RWPE2 (cell line): ENCODE measurements at regions not wholly inside any gene's neighbourhood (a gene's known extent, or its start where the extent isn't known, plus 50 kb on each side); places are given as distances from the start of the nearest gene placed in this dataset.

Experiments
- ATAC-seq: fragments of 200-7000 bp; cut with Tn5 transposase; 3 replicates; pipeline ENCODE4 v1.9.1; 2021; ENCODE audit warnings: low read depth
- DNase-seq: peaks from one replicate; pipeline ENCODE4 v3.0.0-alpha.2; 2020; ENCODE audit warnings: low spot score
- H3K27ac ChIP-seq: fragments of 450-650 bp; 2 replicates; pipeline ENCODE4 v1.5.1; 2017; ENCODE audit warnings: mild to moderate bottlenecking; ENCODE audit not compliant: poor library complexity, severe bottlenecking
- H3K27me3 ChIP-seq: fragments of 250-450 bp; sonication (Bioruptor Pico); 2 replicates; pipeline ENCODE4 v1.5.1; 2021; ENCODE audit warnings: mild to moderate bottlenecking, moderate library complexity; ENCODE audit not compliant: insufficient read depth, poor library complexity, severe bottlenecking
- H3K36me3 ChIP-seq: fragments of 250-450 bp; sonication (Bioruptor Pico); 2 replicates; pipeline ENCODE4 v1.5.1; 2020; ENCODE audit warnings: low read depth, mild to moderate bottlenecking, moderate library complexity
- H3K4me1 ChIP-seq: fragments of 250-450 bp; sonication (Bioruptor Pico); 2 replicates; pipeline ENCODE4 v1.5.1; 2021; ENCODE audit warnings: mild to moderate bottlenecking, moderate library complexity; ENCODE audit not compliant: insufficient read depth, poor library complexity, severe bottlenecking
- H3K4me3 ChIP-seq: fragments of 250-450 bp; sonication (Bioruptor Pico); 2 replicates; pipeline ENCODE4 v1.5.1; 2021; ENCODE audit warnings: mild to moderate bottlenecking, moderate library complexity; ENCODE audit not compliant: severe bottlenecking
- H3K9me3 ChIP-seq: fragments of 250-450 bp; sonication (Bioruptor Pico); 2 replicates; pipeline ENCODE4 v1.5.1; 2021; ENCODE audit warnings: mild to moderate bottlenecking, moderate library complexity; ENCODE audit not compliant: severe bottlenecking
- TF ChIP-seq, protein P1 (sequence below): fragments of 450-650 bp; IDR thresholded peaks from one replicate; pipeline ENCODE4 v1.5.1; 2017; ENCODE audit warnings: mild to moderate bottlenecking, moderate library complexity; ENCODE audit not compliant: poor library complexity, severe bottlenecking

GRCh38 chr9:13769641-13770040, 490.1 kb upstream of the MPDZ start:
- no peak for DNase-seq
- no peak overlapping the region for H3K27ac ChIP-seq
- no peaks in the 10 kb centered on the region for H3K4me1 ChIP-seq
- no peaks in the 10 kb centered on the region for H3K9me3 ChIP-seq
- TF ChIP-seq, protein P1, sequence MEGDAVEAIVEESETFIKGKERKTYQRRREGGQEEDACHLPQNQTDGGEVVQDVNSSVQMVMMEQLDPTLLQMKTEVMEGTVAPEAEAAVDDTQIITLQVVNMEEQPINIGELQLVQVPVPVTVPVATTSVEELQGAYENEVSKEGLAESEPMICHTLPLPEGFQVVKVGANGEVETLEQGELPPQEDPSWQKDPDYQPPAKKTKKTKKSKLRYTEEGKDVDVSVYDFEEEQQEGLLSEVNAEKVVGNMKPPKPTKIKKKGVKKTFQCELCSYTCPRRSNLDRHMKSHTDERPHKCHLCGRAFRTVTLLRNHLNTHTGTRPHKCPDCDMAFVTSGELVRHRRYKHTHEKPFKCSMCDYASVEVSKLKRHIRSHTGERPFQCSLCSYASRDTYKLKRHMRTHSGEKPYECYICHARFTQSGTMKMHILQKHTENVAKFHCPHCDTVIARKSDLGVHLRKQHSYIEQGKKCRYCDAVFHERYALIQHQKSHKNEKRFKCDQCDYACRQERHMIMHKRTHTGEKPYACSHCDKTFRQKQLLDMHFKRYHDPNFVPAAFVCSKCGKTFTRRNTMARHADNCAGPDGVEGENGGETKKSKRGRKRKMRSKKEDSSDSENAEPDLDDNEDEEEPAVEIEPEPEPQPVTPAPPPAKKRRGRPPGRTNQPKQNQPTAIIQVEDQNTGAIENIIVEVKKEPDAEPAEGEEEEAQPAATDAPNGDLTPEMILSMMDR: no peak
- H3K36me3 ChIP-seq: no peaks in the 10 kb centered on the region
- no peaks in the 10 kb centered on the region for H3K27me3 ChIP-seq
- ATAC-seq: no peak
- no peak overlapping the region for H3K4me3 ChIP-seq

- H3K27me3 ChIP-seq: no peaks in the 10 kb centered on the region
- no peaks in the 10 kb centered on the region for H3K4me1 ChIP-seq
- DNase-seq (no peak), ATAC-seq (no peak)
- H3K27ac ChIP-seq: no peak overlapping the region
- H3K36me3 ChIP-seq: no peaks in the 10 kb centered on the region
- TF ChIP-seq, protein P1: no peak
- H3K9me3 ChIP-seq: no peaks in the 10 kb centered on the region
- no peak overlapping the region for H3K4me3 ChIP-seq
Observed at GRCh38 chr9:13769006-13769405, 489.5 kb upstream of the MPDZ start.

- TF ChIP-seq, protein P1: no peak
- ATAC-seq: no peak
Observed at GRCh38 chr9:13762209-13762608, 482.7 kb upstream of the MPDZ start.

GRCh38 chr9:13759551-13759950, 480.1 kb upstream of the MPDZ start:
- Histone ChIP-seq H3K4me3 (no peak overlapping the region), H3K36me3 (no peaks in the 10 kb centered on the region), H3K27me3 (no peaks in the 10 kb centered on the region), H3K27ac (no peak overlapping the region), H3K9me3 (no peaks in the 10 kb centered on the region), H3K4me1 (no peaks in the 10 kb centered on the region)
- TF ChIP-seq, protein P1: no peak
- no peak for DNase-seq
- no peak for ATAC-seq

More at GRCh38 chr9:13762209-13762608, 482.7 kb upstream of the MPDZ start:
- Histone ChIP-seq H3K4me1 (no peaks in the 10 kb centered on the region), H3K27ac (no peak overlapping the region), H3K27me3 (no peaks in the 10 kb centered on the region), H3K4me3 (no peak overlapping the region), H3K9me3 (no peaks in the 10 kb centered on the region), H3K36me3 (no peaks in the 10 kb centered on the region)
- no peak for DNase-seq

- DNase-seq (no peak), ATAC-seq (no peak)
- Histone ChIP-seq H3K4me3 (no peak overlapping the region), H3K4me1 (no peaks in the 10 kb centered on the region), H3K36me3 (no peaks in the 10 kb centered on the region), H3K27me3 (no peaks in the 10 kb centered on the region), H3K27ac (no peak overlapping the region), H3K9me3 (no peaks in the 10 kb centered on the region)
- TF ChIP-seq, protein P1: no peak
Observed at GRCh38 chr9:13758936-13759335, 479.4 kb upstream of the MPDZ start.
